Spleen (tissue), 7 donors: ENCODE measurements at regions not wholly inside any gene's neighbourhood (a gene's known extent, or its start where the extent isn't known, plus 50 kb on each side); places are given as distances from the start of the nearest gene placed in this dataset.
"Not testable (repeated sequence)": the region's sequence is repeated elsewhere in the genome, so short reads cannot be mapped to it uniquely, and the experiment has no call there.

Experiments used
- POLR2A ChIP-seq, 3 donors: fragments of 450-650 bp; IDR thresholded peaks; one replicate each; pipeline ENCODE4 v1.5.1; 2017; ENCODE audit warnings: antibody characterized with exemption in 3 of 3, mild to moderate bottlenecking in 1 of 3
- POLR2AphosphoS5 ChIP-seq, 3 donors: sonication (generic); formaldehyde crosslinking; IDR thresholded peaks; one replicate each; pipeline ENCODE4 v1.5.1; 2017; ENCODE audit warnings: antibody characterized with exemption in 3 of 3
- TF ChIP-seq, protein P1 (sequence below), 11 experiments: fragments of 200-600 bp in 7 of 11; fragments of 450-650 bp in 4 of 11; sonication (generic) in 4 of 11; IDR thresholded peaks in 8 of 11; conservative IDR thresholded peaks in 3 of 11; 1 replicate in 7 of 11; 2 replicates in 4 of 11; pipeline versions ENCODE4 v1.4.0 to v1.8.0; 2016 to 2021; ENCODE audit warnings: antibody characterized with exemption in 11 of 11, inconsistent platforms in 4 of 11, mild to moderate bottlenecking in 1 of 11
- donor health status: DM: no; HTN: no; CAD: no; lungs with moderate emphysema.
- donor health status: DM: no; HTN: no; CAD: no.
- donor health status: DM: no; HTN: no; CAD: no.

- TF ChIP-seq POLR2A, POLR2AphosphoS5 (IDR thresholded peaks at IDR 0.05): not testable (repeated sequence)
- TF ChIP-seq, protein P1, sequence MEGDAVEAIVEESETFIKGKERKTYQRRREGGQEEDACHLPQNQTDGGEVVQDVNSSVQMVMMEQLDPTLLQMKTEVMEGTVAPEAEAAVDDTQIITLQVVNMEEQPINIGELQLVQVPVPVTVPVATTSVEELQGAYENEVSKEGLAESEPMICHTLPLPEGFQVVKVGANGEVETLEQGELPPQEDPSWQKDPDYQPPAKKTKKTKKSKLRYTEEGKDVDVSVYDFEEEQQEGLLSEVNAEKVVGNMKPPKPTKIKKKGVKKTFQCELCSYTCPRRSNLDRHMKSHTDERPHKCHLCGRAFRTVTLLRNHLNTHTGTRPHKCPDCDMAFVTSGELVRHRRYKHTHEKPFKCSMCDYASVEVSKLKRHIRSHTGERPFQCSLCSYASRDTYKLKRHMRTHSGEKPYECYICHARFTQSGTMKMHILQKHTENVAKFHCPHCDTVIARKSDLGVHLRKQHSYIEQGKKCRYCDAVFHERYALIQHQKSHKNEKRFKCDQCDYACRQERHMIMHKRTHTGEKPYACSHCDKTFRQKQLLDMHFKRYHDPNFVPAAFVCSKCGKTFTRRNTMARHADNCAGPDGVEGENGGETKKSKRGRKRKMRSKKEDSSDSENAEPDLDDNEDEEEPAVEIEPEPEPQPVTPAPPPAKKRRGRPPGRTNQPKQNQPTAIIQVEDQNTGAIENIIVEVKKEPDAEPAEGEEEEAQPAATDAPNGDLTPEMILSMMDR (IDR thresholded peaks at IDR 0.05 in 8 of 11, conservative IDR thresholded peaks at IDR 0.05 in 3 of 11) = not testable (repeated sequence)
Measured at GRCh38 chr3:166612761-166613160, 767.3 kb downstream of the ZBBX start.
